Hematopoietic multipotent progenitor cell treated with erythropoietin and hydrocortisone succinate and interleukin-3 and kit ligand, for 17 days (in vitro differentiated cells): ENCODE measurements at regions not wholly inside any gene's neighbourhood (a gene's known extent, or its start where the extent isn't known, plus 50 kb on each side); places are given as distances from the start of the nearest gene placed in this dataset.
"Not testable (repeated sequence)": the region's sequence is repeated elsewhere in the genome, so short reads cannot be mapped to it uniquely, and the experiment has no call there.

ENCODE experiments used
- DNase-seq: peaks from one replicate; pipeline ENCODE4 v3.0.0-alpha.2; 2015; ENCODE audit warnings: low spot score

DNA sequence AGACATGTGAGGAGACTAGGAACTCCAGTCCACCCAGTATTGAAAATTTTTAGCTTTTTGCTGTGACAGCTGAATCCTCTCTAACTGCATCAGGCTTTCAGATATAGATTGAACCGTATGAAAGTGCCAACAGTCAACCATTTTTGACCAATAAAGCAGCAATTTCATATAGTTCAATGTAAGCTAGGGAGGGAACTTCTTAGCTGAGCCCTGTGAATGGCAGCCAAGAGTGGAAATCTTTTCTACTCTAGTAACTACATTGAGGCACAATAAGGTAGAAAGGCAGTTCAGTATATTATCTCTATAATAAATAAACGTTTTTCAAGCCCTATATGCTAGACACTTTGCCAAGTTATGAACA lies 96.3 kb upstream of the TANK start:
- no peak for DNase-seq

- no peak for DNase-seq
These were observed 92.3 kb upstream of the TANK start for GRCh38 chr2:161067846-161068350.

- no peak for DNase-seq
These were observed 91.6 kb upstream of the TANK start for GRCh38 chr2:161068670-161069069.

GRCh38 chr2:161070693-161071479 lies 89.3 kb upstream of the TANK start:
- no peak for DNase-seq

DNA sequence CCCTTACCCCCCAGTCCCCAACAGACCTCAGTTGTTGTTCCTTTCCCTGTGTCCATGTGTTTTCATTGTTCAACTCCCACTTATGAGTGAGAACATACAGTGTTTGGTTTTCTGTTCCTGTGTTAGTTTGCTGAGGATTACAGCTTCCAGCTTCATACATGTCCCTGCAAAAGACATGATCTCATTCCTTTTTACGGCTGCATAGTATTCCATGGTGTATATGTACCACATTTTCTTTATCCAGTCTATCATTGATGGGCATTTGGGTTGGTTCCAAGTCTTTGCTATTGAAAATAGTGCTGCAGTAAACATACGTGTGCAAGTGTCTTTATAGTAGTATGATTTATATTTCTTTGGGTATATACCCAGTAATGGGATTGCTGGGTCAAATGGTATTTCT lies 87.8 kb upstream of the TANK start:
- DNase-seq = not testable (repeated sequence)

GRCh38 chr2:161075701-161076100 lies 84.5 kb upstream of the TANK start:
- no peak for DNase-seq

DNA sequence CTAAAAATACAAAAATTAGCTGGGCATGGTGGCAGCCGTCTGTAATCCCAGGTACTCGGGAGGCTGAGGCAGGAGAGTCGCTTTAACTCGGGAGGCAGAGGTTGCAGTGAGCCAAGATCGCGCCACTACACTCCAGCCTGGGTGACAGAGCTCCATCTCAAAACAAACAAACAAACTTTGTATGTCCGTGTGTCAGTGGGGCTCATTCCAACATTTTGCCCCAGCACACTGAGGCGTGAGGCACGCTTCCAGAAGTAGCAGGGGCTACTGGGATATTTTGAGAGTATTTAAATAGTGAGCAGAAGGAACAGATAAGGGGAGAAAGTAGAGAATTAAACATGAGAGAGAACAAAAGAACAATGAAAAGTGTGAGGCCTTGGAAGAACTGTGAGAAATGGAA lies 83.3 kb upstream of the TANK start:
- no peak for DNase-seq

DNA sequence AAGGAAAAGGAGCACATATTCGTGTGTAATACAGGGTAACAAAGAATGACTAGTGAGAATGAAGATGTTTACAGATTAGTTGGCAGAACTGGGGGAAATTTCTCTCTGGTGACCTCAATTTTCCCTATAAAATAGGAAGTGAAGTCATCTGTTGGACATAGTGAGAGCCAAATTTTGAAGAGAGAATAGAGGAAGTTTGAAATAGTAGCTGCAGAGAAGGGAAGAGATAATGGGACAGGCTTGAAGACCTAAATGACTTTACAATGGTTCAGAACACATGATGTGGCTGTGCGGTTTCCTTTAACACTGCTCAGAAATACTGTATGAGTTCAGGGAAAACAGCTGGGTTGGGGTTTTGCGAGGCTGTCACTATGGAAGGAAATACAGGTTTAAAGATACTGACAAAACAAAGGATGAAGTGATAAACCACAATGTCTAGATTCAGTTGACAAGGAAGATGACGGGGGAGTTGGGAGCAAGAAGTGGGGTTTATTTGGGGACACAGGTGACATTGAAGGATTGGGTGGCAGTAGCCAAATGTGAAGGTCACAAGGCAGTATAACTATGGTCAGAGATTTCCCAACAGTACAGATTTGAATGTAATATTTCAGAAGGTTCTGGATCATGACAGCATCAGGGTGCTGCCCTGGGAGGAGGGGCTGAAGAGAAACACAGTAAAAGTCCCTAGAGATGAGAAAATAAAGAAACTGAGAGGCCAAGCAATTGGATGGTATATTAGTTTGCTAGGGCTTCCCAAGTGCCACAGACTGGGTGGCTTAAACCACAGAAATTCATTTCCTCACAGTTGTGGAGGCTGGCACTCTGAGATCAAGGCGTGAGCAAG lies 82.6 kb upstream of the TANK start:
- DNase-seq = no peak

DNA sequence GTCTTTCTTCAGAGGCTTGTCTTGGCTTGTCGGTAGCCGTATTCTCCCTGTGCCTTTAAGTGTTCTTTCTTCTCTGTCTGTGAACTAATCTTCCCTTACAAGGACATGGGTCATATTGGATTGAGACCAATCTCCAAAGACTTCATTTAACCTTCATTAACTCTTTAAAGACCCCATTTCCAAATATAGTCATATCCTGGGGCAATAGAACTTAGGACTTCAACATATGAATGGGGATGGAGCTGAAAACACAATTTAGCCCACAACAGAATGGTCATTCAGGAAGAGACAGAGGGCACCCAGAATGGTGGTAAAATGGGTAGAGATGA lies 82.1 kb upstream of the TANK start:
- DNase-seq = no peak

- no peak for DNase-seq
These were observed 75.1 kb upstream of the TANK start for GRCh38 chr2:161085149-161085548.

DNA sequence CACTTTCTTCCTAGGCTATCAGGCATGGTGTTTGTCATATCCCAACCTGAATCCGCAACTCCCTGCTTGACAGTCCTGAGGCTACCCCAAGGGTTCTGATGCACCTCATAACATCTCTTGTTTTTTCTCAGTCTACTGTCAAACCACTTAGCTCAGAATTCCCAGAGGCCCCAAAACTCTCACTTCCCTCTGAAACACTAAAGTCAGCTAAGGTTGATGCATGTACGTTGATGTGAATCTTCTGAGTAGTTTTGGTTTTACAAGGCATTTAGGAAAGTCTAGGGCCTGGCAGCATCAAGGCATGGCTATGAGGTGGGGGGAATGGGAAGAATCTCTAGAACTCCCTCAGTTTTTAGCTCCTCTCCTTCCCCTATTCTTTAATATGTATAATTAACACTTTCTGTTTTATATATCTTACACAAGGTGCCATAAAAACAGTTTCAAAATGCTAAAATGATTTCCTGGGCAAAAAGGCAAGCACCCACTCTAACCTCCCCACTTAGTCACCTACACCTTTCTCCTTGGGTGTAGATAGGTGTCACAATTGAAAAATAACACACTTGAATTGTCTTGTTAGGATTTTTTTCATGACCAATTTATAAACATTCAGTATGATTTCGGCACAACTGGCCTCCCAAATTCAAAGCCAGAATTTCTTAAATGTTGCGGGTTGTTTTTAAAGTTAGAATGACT lies 71.4 kb upstream of the TANK start:
- no peak for DNase-seq

GRCh38 chr2:161090411-161090810 lies 69.8 kb upstream of the TANK start:
- no peak for DNase-seq

DNA sequence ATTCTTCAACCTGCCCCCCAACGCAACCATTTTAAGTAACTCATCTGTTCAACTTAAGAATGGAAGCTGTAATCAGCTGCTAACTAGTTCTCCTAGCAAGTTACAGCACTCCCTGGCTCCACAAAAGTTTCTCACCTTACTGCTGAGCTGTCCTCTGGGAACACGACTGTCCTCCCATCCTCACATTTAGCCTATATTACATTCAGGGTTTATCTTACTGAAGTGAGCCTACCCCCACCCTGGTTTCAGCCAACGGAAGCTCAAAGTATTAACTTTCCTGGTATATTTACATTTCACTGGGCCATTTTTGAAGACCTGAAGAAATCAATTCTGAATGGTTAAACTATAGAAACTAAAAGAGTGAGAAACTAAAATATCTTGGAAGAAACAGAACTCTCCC lies 64.9 kb upstream of the TANK start:
- no peak for DNase-seq

DNA sequence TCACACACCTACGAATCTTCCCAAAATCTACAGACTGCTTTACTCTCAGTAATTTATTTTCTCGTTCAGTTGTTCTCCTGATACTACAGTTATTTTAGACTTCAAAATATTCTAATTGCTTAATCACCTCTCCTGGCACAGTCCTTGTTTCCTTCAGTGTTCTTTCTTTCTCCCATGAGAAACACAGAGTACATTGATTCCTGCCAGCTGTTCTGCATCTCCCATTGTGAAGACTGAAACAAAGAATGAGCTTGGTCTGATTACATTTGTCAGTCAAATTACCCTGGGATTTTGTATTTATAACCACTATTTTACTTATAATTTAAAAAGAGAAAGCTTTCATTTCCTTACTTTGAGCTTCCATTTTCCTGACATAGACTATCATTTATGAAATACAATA lies 63.9 kb upstream of the TANK start:
- no peak for DNase-seq

GRCh38 chr2:161097157-161097556 lies 63.1 kb upstream of the TANK start:
- DNase-seq = no peak

DNA sequence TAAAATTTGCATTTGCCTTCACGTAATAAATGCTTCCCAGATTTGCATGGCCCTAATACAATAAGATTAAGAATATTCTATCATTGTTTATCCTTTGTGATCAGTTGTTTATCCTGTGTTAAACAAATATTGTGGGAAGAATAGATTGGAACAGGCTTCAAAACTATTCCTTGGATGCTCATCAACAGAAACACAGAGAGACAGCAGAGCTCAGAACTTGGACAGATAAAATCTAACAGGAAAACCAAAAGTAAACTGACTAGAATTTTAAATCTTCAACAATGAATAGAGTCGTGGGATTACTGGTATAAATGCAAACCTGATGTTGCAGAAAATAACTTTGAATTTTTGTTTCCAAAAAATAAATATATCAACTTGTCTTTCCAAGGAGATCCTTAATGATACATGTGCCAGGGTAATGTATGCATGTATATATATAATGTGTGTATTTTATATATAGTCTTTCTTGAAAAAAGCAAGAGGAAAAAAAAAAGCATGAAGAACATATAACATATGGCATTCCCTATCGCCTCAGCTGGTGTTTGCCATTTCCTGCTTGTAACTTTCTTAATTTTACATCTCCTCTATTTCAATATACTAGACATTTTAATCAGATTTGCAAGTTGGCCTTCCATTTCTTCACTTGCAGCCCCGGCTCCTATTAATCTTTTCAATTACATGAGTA lies 59.9 kb upstream of the TANK start:
- DNase-seq = no peak

DNA sequence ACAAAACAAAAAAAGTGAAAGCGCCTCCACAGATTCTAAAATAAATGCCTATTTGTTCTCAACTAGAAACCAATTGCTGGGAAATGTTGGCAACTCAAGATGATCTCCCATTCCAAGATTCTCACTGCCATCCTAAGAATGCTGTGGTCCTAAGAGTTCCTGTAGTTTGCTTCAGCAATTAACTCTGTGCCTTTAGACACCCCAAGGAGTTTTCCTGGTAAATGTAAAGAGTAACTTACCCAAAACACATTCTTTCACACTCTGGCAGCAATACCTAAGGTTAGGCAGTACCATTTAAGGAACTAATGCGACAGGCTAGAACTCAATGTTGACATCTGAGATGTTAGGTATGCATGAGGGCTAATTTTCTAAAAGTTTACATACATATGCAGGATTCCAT lies 58.8 kb upstream of the TANK start:
- no peak for DNase-seq

DNA sequence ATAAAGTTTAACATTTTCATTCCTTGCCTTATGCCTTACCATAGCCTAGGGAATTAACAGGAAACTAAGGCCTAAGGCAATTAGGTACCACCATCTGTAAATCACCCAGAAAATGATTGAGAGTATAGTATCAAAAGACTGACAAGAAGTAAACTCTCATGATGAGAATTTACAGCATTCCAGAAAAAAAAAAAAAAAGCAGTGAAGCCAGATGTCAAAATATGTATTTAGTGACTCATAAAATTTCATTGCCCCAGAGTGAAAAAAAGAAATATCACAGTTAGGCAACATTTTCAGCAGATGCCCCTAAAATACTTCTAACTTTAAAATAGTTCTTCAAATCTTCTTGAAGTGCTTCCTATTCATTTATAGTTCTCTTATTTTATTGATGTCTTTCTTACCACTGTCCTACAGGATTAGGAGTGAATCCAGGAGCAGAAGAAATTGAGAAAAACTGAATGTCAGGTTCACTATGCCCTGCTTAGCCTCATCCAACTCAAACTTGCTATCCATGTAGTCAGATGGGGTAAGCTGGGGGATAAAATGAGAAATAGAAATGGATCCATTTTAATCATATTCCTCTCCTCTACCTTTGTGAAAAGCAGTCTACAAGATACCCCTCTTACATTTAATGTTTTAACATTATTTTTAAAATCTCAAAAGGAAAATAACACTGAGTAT lies 57.3 kb upstream of the TANK start:
- no peak for DNase-seq

DNA sequence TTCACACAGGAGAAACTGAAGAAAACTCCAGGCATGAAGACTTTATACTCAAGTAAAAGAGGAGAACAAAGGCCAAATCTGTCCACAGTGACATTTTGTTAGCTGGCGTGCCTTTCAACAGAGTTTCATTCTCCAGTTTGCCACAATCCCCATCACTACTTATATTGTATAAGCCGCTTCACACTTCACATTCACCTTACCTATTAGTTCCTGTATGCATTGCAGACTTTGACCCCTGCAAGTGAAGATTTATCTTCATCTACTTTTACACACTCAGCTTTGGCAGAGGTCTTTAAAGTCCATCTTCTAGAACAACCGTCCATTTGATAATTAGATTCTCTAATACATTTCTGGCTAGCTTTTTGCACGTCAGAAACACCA lies 56.8 kb upstream of the TANK start:
- no peak for DNase-seq

- DNase-seq = no peak
These were observed 56.1 kb upstream of the TANK start for GRCh38 chr2:161104054-161104553.

DNA sequence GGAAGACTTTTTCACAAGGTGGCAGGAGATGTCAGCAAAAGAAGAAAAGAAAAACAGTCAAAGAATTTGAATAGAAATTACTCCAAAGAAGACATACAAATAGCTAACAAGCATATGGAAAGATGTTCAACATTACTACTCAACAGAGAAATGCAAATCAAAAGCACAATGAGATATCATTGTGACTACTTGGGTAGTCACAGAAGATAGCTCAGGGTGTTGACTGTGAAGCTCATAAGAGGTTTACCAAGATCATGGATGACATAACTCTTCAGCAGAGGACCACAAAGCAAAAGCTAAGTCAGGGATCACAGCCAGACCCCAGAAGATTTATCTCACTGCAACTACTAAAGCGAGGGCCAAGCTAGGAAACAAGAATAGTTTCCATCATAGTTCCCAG lies 53.0 kb upstream of the TANK start:
- DNase-seq = no peak
